GM12873 (cell line): ENCODE measurements at regions not wholly inside any gene's neighbourhood (a gene's known extent, or its start where the extent isn't known, plus 50 kb on each side); places are given as distances from the start of the nearest gene placed in this dataset.

Source experiments
- TF ChIP-seq, protein P1 (sequence below): IDR thresholded peaks from 2 replicates; pipeline ENCODE4 v1.5.1; 2012; ENCODE audit warnings: low read depth, mild to moderate bottlenecking, moderate library complexity, low read length, control low read depth; ENCODE audit not compliant: insufficient read depth; ENCODE audit errors: missing control alignments

DNA sequence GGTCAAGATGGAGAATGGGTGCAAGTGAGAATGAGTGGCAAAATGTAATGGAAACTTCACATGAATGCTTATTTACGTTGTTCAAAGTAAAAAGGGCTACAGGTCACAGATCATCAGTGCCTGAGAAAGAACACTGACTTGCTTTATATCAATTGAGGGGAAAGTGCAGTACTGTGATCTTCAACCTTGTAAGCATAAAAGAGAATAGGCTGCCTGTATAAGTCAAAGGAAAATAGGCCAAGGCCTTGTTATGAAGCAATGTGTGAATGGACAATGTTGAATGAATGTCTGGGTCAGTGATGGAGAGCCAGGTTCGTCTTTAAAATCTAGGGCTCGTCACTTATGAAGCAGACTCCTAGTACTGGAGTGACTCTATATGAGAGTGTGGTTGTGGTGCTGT is 158.6 kb upstream of the NT5E start:
- TF ChIP-seq, protein P1, sequence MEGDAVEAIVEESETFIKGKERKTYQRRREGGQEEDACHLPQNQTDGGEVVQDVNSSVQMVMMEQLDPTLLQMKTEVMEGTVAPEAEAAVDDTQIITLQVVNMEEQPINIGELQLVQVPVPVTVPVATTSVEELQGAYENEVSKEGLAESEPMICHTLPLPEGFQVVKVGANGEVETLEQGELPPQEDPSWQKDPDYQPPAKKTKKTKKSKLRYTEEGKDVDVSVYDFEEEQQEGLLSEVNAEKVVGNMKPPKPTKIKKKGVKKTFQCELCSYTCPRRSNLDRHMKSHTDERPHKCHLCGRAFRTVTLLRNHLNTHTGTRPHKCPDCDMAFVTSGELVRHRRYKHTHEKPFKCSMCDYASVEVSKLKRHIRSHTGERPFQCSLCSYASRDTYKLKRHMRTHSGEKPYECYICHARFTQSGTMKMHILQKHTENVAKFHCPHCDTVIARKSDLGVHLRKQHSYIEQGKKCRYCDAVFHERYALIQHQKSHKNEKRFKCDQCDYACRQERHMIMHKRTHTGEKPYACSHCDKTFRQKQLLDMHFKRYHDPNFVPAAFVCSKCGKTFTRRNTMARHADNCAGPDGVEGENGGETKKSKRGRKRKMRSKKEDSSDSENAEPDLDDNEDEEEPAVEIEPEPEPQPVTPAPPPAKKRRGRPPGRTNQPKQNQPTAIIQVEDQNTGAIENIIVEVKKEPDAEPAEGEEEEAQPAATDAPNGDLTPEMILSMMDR: no peak

DNA sequence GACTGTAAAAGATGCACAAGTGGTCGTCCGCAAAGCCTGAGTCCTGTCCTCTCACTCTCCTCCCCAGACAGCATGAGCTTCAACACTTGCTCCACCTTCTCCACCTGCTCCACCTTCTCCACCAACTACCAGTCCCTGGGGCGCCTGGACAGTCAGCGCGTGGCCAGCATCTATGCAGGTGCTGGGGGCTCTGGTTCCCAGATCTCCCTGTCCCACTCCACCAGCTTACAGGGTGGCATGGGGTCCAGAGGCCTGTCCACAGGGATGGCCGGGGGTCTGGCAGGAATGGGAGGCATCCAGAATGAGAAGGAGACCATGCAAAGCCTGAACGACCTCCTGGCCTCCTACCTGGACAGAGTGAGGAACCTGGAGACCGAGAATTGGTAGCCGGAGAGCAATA is 162.2 kb upstream of the NT5E start:
- TF ChIP-seq, protein P1: no peak

DNA sequence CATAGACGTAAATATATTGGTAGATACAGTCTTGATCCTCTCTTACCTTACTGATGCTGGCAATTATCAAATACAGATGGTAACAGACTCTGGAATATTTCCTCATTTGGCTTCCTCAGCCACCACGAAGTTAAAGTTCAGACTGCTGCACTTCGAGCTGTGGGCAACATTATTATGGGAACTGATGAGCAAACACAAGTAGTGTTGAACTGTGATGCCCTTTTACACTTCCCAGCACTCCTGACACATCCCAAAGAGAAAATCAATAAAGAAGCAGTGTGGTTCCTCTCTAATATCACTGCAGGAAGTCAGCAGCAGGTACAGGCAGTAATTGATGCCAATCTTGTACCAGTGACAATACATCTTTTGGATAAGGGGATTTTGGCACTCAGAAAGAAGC is 162.7 kb upstream of the NT5E start:
- TF ChIP-seq, protein P1: no peak

DNA sequence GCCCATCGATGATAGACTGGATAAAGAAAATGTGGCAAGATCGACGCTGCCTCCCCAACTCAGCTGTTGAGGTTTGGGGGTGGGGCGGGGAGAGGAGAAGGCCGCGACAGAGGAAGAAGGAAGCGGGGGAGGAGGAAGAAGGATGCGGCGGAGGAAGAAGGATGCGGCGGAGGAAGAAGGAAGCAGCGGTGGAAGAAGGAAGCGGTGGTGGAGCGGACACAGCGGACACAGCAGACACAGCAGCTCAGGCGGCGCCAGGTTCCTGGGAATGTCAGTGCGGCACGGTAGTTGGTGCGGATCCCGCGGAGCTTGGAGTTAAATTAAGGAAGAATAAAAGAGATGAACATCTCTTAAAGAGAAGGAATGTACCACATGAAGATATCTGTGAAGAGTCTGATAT is 163.9 kb upstream of the NT5E start:
- TF ChIP-seq, protein P1: no peak

DNA sequence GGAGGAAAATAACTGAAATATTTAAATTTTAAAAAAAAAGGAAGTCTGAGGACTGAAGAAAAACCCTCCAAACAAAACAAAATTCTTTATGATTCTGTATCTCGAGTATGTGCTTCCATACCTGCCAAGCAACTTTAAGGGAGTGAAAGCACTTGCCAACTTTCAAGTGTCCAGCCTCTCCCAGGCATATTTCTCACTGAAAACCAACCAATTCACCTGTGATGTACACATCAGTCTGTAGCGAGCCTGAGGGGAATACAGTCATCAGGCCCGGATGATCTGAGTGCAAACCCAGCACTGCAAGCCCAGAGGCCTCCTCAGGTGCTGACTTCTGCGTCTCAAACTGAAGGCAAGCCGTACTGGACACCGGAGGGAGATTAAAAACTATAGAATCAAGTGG is 164.8 kb upstream of the NT5E start:
- TF ChIP-seq, protein P1: no peak

DNA sequence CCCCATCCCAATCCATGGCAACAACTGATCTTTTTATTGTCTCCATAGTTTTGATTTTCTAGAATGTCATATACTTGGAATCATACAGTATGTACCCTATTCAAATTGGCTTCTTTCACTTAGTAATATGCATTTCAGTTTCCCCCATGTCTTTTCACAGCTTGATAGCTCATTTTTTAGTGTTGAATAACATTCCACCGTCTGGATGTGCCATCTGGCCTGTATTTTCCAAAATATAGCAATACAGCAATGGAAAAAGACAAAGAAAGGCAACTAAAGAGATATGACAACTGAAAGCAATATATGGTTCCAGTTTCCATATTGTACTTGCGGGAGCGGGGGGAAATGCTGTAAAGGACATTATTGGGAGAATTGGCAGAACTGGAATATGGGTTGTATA is 166.4 kb upstream of the NT5E start:
- TF ChIP-seq, protein P1: no peak

DNA sequence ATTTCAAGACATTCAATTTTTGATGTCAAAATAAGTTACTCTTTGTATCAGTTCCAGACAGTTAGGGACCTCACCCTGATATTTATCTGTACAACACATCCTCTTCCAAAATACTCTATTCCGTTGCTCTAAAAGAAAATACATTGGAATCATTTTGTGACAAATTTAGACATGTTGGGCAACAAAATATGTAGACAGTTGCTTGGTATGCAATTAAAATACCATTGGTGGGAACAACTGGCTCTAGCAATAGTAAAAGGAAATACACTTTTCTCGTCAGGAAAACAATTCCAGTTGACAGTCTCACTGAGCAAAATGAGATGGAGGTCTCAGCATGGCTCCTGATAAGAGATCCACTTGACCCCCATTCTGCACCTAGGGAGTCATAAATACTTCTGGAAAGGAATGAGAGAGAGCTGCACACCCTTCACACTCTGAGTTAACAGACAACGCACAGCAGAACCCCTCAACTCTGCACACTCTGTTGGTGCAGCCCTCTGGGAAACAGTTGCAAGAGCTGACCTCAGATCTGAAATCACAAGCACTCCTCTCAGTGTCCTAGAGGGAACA is 171.3 kb upstream of the NT5E start:
- TF ChIP-seq, protein P1: no peak
